ENCODE measurements at regions not wholly inside any gene's neighbourhood (a gene's known extent, or its start where the extent isn't known, plus 50 kb on each side); places are given as distances from the start of the nearest gene placed in this dataset.

DNA sequence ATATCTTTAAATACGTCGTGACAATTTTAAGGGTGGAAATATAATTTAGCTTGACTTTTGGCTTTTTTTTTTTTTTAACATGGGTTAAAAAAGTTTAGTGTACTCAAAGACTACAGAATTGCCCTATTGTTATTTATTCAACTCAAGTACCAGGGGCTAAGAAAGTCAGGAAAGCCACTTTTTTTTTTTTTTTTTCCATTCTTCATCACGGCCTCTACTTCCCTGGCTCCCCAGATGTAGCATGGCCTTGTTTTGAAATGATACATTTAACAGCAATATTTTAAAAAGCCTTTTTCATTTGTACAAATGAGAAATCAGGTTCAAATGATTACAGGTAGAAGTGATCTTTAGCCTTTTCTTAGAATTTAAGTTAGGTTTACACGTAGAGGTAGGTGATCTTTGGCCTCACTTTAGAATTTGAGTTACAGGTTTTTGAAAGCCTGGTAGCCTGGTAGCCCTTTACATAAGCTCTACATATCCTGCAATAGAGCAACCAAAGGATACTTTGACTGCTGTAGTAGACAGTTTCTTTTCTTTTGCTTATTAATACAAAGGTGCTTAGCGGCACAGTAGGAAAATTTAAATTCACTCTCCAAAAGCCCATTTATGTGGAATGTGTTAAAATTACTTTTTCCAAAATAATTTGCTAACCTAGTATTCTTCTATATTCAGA, 160.5 kb upstream of the MMS22L start:
- Histone ChIP-seq H3K79me2 (ENCODE audit: insufficient read depth, low read length) (no peaks in the 10 kb centered on the region), H3K27me3 (ENCODE audit: low read length) (no peaks in the 10 kb centered on the region), H3K4me3 (ENCODE audit: insufficient read depth, low read length, poor library complexity, severe bottlenecking) (no peak overlapping the region), H4K20me1 (ENCODE audit: low read depth, low read length) (no peaks in the 10 kb centered on the region), H3K9ac (ENCODE audit: low read length) (no peak overlapping the region), H2AFZ (ENCODE audit: low read depth, low read length, severe bottlenecking) (no peak overlapping the region), H3F3A (ENCODE audit: insufficient read depth) (no peaks in the 10 kb centered on the region), H3K9me3 (ENCODE audit: insufficient read depth, low read length) (no peaks in the 10 kb centered on the region), H3K27ac (ENCODE audit: low read depth, low read length) (no peak overlapping the region), H3K4me2 (ENCODE audit: low read depth, low read length, poor library complexity, severe bottlenecking) (no peak overlapping the region), H3K9me2 (replicated peaks; ENCODE audit: insufficient read depth, low read length) (no peaks in the 10 kb centered on the region), H3K36me3 (ENCODE audit: low read length) (no peaks in the 10 kb centered on the region)
- TF ChIP-seq, protein P1, sequence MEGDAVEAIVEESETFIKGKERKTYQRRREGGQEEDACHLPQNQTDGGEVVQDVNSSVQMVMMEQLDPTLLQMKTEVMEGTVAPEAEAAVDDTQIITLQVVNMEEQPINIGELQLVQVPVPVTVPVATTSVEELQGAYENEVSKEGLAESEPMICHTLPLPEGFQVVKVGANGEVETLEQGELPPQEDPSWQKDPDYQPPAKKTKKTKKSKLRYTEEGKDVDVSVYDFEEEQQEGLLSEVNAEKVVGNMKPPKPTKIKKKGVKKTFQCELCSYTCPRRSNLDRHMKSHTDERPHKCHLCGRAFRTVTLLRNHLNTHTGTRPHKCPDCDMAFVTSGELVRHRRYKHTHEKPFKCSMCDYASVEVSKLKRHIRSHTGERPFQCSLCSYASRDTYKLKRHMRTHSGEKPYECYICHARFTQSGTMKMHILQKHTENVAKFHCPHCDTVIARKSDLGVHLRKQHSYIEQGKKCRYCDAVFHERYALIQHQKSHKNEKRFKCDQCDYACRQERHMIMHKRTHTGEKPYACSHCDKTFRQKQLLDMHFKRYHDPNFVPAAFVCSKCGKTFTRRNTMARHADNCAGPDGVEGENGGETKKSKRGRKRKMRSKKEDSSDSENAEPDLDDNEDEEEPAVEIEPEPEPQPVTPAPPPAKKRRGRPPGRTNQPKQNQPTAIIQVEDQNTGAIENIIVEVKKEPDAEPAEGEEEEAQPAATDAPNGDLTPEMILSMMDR (IDR thresholded peaks at IDR 0.05; ENCODE audit: insufficient read depth, low read length, poor library complexity, severe bottlenecking) = no peak
- TF ChIP-seq EZH2phosphoT487 (conservative IDR thresholded peaks at IDR 0.05; ENCODE audit: low read length) = no peak

DNA sequence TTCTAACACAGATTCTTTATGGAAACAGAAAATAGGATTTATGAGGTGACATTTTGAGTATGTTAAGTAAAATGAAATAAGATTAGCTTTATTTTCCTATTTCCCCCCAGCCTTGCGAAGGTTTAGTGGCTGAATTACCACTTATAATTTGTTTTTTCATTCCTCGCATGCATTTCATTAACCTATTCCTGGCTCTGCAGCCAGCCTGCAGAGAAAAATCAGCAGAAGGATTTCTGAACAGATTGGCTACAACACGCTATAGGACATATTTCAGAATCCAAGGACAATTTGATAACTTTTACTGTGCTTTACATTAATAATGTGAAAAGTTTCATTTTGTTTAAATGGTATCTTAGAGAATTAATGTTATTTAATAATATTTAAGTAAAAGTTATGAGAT, 162.4 kb upstream of the MMS22L start:
- TF ChIP-seq EZH2phosphoT487 (conservative IDR thresholded peaks at IDR 0.05; ENCODE audit: low read length) = no peak
- TF ChIP-seq, protein P1 (IDR thresholded peaks at IDR 0.05; ENCODE audit: insufficient read depth, low read length, poor library complexity, severe bottlenecking) = no peak
- Histone ChIP-seq H3K4me3 (ENCODE audit: insufficient read depth, low read length, poor library complexity, severe bottlenecking) (no peak overlapping the region), H3K27me3 (ENCODE audit: low read length) (no peaks in the 10 kb centered on the region; the same call in 1 of the 2 replicates), H4K20me1 (ENCODE audit: low read depth, low read length) (no peaks in the 10 kb centered on the region), H3K4me2 (ENCODE audit: low read depth, low read length, poor library complexity, severe bottlenecking) (no peak overlapping the region), H3K27ac (ENCODE audit: low read depth, low read length) (no peak overlapping the region), H3K9me3 (ENCODE audit: insufficient read depth, low read length) (no peaks in the 10 kb centered on the region), H3K79me2 (ENCODE audit: insufficient read depth, low read length) (no peaks in the 10 kb centered on the region), H3K36me3 (ENCODE audit: low read length) (no peaks in the 10 kb centered on the region), H2AFZ (ENCODE audit: low read depth, low read length, severe bottlenecking) (no peak overlapping the region), H3K9ac (ENCODE audit: low read length) (no peak overlapping the region), H3F3A (ENCODE audit: insufficient read depth) (no peaks in the 10 kb centered on the region), H3K9me2 (replicated peaks; ENCODE audit: insufficient read depth, low read length) (no peaks in the 10 kb centered on the region)

DNA sequence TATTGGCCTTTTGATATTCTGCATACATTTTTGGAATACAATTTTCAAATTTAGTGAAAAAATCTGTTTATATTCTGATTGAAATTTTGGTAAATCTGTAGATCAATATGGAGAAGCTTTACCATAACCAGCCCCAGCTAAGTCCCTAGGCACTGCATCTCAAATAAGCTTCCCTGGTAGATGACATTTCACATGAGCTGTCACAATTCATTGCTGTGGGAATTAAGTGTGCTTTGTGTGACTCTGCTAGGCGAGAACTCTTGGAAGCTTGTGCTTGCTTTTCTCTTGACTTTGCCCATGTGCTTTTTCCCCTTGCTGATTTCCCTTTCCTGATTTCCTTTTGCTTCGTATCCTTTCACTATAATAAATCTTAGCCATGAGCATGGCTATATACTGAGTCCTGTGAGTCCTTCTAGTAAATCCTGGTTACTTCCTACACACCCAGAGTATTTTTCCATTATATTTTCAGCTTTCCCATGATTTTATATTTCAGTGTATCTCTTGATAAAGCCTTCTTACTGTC, 166.5 kb upstream of the MMS22L start:
- Histone ChIP-seq H3K4me3 (ENCODE audit: insufficient read depth, low read length, poor library complexity, severe bottlenecking) (no peak overlapping the region), H3K27ac (ENCODE audit: low read depth, low read length) (no peak overlapping the region), H3K27me3 (ENCODE audit: low read length) (no peaks in the 10 kb centered on the region; the same call in 1 of the 2 replicates), H3K79me2 (ENCODE audit: insufficient read depth, low read length) (no peaks in the 10 kb centered on the region), H3F3A (ENCODE audit: insufficient read depth) (no peaks in the 10 kb centered on the region), H3K4me2 (ENCODE audit: low read depth, low read length, poor library complexity, severe bottlenecking) (no peak overlapping the region), H2AFZ (ENCODE audit: low read depth, low read length, severe bottlenecking) (no peak overlapping the region), H3K9ac (ENCODE audit: low read length) (no peak overlapping the region), H3K36me3 (ENCODE audit: low read length) (no peaks in the 10 kb centered on the region), H3K9me3 (ENCODE audit: insufficient read depth, low read length) (no peaks in the 10 kb centered on the region), H4K20me1 (ENCODE audit: low read depth, low read length) (no peaks in the 10 kb centered on the region), H3K9me2 (replicated peaks; ENCODE audit: insufficient read depth, low read length) (no peaks in the 10 kb centered on the region)
- TF ChIP-seq EZH2phosphoT487 (conservative IDR thresholded peaks at IDR 0.05; ENCODE audit: low read length) = no peak
- TF ChIP-seq, protein P1 (IDR thresholded peaks at IDR 0.05; ENCODE audit: insufficient read depth, low read length, poor library complexity, severe bottlenecking) = no peak
